Ureter (tissue), 1 donor: ENCODE measurements at regions not wholly inside any gene's neighbourhood (a gene's known extent, or its start where the extent isn't known, plus 50 kb on each side); places are given as distances from the start of the nearest gene placed in this dataset.

Experiments used
- DNase-seq: peaks from one replicate; pipeline ENCODE4 v3.0.0-alpha.2; 2020; ENCODE audit warnings: low spot score
- donor health status: DM: yes; HTN: yes; CAD: no.

- DNase-seq: no peak
Measured at GRCh38 chr4:136664988-136665387, 867.3 kb downstream of the PCDH18 start.

- DNase-seq: no peak
Measured at GRCh38 chr4:136662539-136662938, 869.8 kb downstream of the PCDH18 start.

- no peak for DNase-seq
Measured at GRCh38 chr4:136653640-136654406, 878.5 kb downstream of the PCDH18 start.

GRCh38 chr4:136651932-136652331 is 880.4 kb downstream of the PCDH18 start:
- no peak for DNase-seq

GRCh38 chr4:136651278-136651667 is 881.0 kb downstream of the PCDH18 start:
- DNase-seq: no peak

- DNase-seq: no peak
Measured at GRCh38 chr4:136650541-136651277, 881.6 kb downstream of the PCDH18 start.

- DNase-seq: no peak
Measured at GRCh38 chr4:136644279-136644678, 888.0 kb downstream of the PCDH18 start.

GRCh38 chr4:136643416-136643815 is 888.9 kb downstream of the PCDH18 start:
- DNase-seq: no peak

- no peak for DNase-seq
Measured at GRCh38 chr4:136637071-136637777, 895.1 kb downstream of the PCDH18 start.

GRCh38 chr4:136636155-136636554 is 896.1 kb downstream of the PCDH18 start:
- DNase-seq: no peak

- no peak for DNase-seq
Measured at GRCh38 chr4:136634121-136634520, 898.2 kb downstream of the PCDH18 start.

- DNase-seq: no peak
Measured at GRCh38 chr4:136599890-136600289, 932.4 kb downstream of the PCDH18 start.

- DNase-seq: no peak
Measured at GRCh38 chr4:136590440-136590839, 941.9 kb downstream of the PCDH18 start.

GRCh38 chr4:136583567-136583966 is 948.7 kb downstream of the PCDH18 start:
- no peak for DNase-seq

GRCh38 chr4:136581119-136581518 is 951.2 kb downstream of the PCDH18 start:
- DNase-seq: no peak

GRCh38 chr4:136575146-136575545 is 957.1 kb downstream of the PCDH18 start:
- DNase-seq: no peak

- no peak for DNase-seq
Measured at GRCh38 chr4:136573460-136573859, 958.8 kb downstream of the PCDH18 start.

GRCh38 chr4:136571315-136571714 is 961.0 kb downstream of the PCDH18 start:
- no peak for DNase-seq

- DNase-seq: no peak
Measured at GRCh38 chr4:136562834-136563233, 969.5 kb downstream of the PCDH18 start.

GRCh38 chr4:136558940-136559494 is 973.3 kb downstream of the PCDH18 start:
- no peak for DNase-seq

- no peak for DNase-seq
Measured at GRCh38 chr4:136557396-136557795, 974.9 kb downstream of the PCDH18 start.

GRCh38 chr4:136554033-136554432 is 978.3 kb downstream of the PCDH18 start:
- DNase-seq: no peak
